GM19099 (cell line): ENCODE measurements at regions not wholly inside any gene's neighbourhood (a gene's known extent, or its start where the extent isn't known, plus 50 kb on each side); places are given as distances from the start of the nearest gene placed in this dataset.

Source experiments
- POLR2A ChIP-seq: IDR thresholded peaks from 3 replicates; pipeline ENCODE4 v1.6.1; 2011; ENCODE audit warnings: low read depth; ENCODE audit not compliant: insufficient read length; ENCODE audit errors: extremely low read depth

DNA sequence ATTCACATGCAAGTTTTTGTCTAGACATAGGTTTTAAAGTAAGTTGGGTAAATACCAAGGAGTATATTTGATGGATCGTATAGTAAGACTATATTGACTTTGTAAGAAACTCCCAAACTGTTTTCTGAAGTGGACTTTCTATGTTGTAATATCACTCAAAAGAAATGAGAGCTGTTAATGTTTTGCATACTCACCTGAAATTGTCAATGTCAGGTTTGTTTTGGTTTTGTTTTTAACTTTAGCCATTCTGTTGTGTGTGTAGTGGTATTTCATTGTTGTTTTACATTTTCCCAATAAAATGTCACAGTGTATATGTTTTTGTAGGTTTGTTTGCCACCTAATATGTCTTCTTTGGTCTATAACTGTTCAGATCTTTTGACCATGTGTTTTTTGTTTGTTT is 375.7 kb upstream of the CDH9 start:
- no peak for TF ChIP-seq POLR2A

DNA sequence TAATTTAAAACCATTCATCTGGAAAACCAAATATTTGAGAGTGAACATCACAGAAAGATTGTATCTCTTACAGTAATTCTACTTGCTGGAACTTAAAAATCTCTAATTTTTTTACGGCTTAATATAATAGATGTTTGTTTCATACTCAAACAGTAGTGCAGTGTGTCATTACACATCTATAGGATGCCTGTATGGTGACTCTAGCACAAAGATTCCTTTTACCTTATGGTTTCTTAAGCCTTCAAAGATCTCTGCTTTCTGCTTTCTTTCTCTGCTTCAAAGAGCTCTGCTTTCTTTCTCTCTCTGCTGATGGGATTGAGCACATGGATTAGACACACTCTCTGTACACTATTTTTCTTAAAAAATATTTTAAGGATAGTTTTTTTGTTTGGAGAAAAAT is 374.0 kb upstream of the CDH9 start:
- TF ChIP-seq POLR2A: no peak

DNA sequence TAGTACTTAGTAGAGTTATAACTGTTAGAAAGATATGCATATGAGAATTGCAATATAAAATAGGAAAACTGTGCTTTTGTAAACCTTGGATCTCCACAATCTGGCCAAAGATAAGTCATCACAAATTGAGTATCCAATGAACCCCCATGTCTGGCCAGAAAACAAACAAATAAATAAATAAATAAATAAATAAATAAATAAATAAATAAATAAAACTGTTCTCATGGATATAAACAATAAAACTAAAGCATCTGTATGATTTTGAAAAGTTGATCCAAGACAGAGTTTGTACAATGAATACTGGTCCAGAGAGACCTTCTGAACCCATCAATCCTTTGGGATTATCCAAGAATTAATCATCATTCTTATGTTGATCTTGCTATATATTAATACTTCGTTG is 367.6 kb upstream of the CDH9 start:
- no peak for TF ChIP-seq POLR2A

DNA sequence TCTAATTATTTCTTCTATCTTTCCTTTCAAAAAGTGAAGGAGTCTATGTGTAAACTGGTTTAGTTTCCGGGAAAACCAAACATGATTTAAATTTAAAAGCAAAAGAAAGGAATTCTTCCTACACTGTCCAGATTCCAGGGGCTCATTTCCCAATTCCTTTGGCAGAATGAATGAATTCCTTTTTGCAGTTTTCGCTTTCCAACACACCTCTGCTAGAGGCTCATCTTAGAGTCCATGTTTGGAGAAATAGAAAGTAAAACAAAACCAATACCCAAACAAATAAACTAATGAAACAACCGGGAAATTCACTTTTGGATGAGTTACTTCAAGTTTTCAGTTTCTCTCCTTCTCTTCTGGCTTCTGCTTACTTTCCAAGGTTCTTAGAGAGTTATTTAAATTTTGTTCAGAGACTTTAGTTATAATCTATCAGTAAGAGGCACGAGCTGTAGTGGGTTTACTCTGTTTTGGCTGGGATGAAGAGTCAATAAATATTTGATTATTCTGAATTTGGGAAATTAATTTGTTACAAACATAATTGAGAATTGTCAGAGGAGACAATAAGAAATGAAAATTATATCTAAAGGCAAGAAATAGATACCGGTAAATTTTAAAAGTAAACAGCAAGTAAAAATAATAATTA is 365.0 kb upstream of the CDH9 start:
- no peak for TF ChIP-seq POLR2A

DNA sequence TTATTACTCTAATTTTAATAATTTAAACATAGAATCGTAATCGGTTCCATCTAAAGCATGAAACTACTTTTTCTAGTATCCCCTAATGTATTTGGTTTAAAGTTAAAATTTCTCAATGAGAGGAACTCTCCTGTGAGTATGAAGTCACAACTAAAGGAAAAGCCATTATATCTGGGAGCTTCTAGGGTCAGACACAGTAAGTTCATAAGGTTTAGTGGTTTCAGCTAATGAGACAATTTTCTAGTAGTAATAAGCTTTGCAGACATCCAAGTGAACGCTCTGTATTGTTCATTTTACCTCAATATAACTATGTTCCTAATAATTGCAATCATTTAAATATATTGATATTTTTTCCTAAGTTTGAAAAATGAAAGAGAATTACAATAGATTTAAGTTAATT is 364.4 kb upstream of the CDH9 start:
- TF ChIP-seq POLR2A: no peak

DNA sequence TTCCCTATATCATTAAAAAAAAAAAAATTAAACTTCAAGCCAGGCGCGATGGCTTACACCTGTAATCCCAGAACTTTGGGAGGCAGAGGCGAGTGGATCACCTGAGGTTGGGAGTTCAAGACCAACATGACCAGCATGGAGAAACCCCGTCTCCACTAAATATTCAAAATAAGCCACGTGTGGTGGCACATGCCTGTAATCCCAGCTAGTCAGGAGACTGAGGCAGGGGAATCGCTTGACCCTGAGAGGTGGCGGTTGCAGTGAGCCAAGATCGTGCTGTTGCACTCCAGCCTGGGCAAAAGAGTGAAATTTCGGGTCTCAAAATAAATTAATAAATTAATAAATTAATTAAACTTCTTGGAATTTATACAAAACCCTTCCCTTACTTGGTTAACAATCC is 358.6 kb upstream of the CDH9 start:
- no peak for TF ChIP-seq POLR2A

DNA sequence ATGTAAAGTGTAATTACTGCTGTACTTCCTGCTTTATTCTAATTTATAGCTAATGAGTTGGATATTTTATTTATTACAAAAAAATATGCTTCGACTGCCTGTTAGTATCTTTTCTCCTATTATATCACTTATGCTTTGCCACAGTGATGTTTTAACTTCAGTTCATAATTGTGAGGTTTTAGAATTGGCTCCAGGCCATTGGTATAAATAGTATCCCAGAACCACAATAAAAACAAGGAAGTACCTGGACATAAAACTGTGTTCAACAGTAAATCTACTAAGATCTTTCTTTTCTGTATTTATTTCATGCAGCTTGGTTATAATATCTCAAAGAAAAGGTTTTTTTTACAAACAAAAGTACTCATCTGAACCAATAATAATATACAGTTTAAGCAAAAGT is 354.3 kb upstream of the CDH9 start:
- no peak for TF ChIP-seq POLR2A

DNA sequence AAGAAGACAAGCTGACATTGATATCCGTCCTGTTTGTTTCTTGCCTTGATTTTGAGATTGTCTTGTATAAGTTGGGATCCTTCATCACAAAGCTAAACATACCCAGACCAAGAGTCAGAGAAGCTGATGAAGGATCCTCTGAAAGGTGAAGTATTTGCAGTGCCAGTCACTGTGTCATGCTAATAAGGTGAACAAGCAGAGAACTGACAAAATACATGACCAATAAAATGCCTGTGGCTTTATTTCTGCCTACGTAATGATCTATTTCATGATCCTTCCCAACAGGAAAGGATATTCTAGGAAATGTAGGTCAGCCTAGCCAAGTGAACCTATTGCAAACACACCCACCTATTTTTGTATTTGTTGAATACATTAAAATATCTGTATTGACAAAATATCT is 351.3 kb upstream of the CDH9 start:
- TF ChIP-seq POLR2A: no peak

DNA sequence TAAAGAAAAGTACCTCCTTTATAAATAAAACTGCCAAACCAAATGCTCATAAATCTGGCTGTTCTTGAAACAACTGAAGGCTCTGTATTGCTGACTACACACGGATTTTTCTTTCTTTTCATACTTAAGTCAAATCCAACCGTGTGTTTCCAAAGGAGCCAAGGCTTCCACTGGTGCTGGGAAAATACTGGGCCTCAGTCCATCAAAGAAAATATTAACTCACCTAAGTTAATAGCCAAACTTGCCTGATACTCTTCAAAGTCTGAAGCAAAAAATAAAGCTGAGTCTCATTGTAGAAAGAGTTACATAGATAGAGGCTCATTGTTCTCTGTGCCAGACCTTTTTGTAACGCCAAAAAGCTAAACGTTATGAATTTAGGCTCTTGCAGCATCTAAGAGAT is 350.4 kb upstream of the CDH9 start:
- TF ChIP-seq POLR2A: no peak

DNA sequence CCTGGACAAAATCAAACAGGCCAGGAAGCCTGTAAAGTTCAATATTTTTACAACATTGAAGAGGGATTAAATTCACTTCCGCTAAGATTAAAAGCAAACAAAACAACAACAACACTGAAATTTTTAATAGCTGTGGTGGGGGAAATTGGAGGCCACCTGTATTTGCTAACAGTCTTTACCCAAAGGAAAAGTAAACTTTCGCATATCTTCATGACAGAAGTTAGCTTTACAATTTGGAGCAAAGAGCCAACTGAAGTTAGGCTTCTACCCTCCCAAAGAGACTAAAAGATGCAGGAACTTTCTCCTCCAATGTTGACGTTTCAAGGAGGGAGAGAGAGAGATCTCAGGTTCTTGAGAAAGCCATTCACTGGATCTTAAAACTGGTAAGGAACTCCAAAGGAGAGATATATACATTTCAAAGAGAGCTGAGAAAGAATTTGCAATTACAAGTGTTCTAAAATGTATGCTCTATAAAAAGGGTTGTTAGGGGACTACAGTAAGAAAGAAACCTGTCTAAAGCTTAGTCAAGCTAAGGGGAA is 349.2 kb upstream of the CDH9 start:
- no peak for TF ChIP-seq POLR2A

DNA sequence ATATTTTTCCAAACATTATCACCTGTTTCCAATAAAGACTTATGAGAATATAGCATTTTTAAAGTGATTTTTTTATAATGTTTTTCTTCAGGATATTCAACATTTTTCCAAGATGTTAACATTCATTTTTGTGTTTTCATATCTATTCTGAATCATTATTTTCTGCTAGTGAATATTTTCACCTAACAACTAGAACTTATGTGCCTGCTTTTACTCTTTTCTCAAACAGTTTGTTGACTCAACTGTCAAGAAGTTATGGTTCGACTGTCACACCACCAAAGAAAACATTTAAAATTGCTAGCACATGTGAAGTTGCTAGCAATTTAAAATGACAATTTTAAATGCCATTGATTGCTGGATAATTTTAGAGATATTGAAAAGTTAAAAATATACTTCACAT is 343.3 kb upstream of the CDH9 start:
- no peak for TF ChIP-seq POLR2A

DNA sequence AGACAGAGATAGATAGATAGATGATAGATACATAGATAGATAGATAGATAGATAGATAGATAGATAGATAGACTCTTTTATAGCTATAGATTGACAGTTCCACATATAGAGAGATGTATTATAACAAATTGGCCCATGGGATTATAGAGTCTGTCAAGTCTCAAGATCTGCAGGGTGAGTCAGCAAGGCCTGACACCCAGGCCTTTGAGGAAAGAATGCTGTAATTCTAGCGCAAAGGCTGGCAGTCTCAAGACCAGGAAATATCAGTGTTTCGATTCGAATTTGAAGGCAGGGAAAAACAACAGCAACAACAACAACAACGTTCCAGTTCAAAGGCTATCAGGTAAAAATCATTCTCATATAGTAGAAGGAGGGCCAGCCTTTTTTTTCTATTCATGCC is 339.2 kb upstream of the CDH9 start:
- no peak for TF ChIP-seq POLR2A

DNA sequence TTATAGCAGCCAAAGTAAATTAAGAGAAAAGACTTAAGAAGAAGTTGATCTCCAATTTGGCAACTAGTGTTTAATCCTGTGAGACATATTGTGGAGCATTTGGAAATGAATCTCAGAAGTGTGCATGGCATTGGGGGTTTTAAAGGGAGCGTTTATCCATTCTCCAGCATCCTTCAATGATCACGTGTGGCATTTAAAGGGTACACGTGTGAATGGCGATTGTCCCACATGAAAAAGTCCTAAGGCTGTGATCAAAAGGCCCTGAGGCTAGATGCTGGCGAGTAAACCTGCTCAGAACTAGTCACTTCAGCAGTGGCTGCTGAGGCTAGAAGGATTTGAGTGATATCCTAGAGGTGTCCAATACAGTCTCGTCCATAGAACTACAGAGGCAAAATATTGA is 315.6 kb upstream of the CDH9 start:
- TF ChIP-seq POLR2A: no peak

DNA sequence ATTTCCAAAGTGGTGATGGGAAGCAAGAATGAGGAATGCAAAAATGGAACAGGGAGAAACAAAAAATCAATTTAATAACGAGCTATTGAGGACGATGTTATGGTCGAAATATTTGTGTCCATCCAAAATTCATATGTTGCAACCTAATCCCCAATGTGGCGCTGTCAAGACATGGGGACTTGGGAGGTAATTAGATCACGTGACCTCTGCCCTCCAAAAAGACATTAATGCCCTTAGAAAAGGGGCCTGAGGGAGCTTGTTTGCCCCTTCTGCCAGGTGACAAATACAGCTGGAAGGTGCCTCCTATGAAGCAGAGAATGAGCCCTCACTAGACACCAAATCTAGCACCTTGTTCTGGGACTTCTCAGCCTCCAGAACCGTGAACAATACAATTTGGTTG is 315.2 kb upstream of the CDH9 start:
- no peak for TF ChIP-seq POLR2A

DNA sequence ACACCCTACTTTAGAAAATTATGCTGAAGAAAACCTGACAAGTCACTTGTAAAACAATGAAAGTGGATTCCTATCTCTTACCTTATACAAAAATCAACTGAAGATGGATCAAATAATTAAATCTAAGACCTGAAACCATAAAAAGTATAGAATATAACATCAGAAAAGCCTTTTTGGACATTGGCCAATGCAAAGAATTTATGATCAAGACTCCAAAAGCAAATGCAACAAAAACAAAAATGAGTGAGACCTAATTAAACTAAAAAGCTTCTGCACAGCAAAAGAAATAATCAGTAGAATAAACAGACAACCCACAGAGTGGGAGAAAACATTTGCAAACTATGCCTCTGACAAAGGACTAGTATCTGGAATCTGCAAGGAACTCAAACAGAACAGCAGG is 303.0 kb upstream of the CDH9 start:
- no peak for TF ChIP-seq POLR2A

DNA sequence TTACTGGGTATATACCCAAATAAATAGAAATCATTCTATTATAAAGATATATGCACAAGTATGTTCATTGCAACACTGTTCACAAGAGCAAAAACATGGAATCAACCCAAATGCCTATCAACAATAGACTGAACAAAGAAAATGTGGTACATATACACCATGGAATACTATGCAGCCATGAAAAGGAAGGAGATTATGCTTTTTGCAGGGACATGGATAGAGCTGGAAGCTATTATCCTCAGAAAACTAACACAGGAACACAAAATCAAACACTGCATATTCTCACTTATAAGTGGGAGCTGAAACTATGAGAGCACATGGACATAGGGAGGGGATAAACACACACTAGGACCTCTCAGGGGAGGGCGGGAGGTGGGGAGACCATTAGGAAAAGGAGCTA is 298.4 kb upstream of the CDH9 start:
- TF ChIP-seq POLR2A: no peak

DNA sequence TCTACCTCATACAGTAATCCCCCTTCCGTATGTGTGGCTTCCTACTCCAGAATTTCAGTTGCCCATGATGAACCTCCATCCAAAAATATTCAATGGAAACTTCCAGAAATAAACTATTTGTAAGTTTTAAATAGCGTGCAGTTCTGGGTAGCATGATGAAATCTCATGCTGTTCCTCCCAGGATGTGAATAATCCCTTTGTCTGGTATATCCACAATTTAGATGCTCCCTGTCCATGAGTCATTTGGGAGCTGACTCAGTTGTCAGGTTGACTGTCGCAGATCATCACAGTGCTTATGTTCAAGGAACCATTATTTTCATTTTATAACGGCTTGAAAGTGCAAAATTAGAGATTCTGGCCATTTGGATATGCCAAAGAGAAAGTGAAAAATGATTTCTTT is 290.1 kb upstream of the CDH9 start:
- no peak for TF ChIP-seq POLR2A
